GM23338 (cell line): ENCODE measurements at regions not wholly inside any gene's neighbourhood (a gene's known extent, or its start where the extent isn't known, plus 50 kb on each side); places are given as distances from the start of the nearest gene placed in this dataset.

Experiments used
- ATAC-seq: fragments of 200-7000 bp; cut with Tn5 transposase; 3 replicates; pipeline ENCODE4 v1.9.1; 2020
- DNase-seq: peaks from one replicate; pipeline ENCODE4 v3.0.0-alpha.2; 2015; ENCODE audit warnings: low spot score
- H2AFZ ChIP-seq: fragments of 200-600 bp; sonication (generic); 2 replicates; pipeline ENCODE4 v1.8.0; 2016; ENCODE audit warnings: antibody characterized with exemption, mild to moderate bottlenecking, moderate library complexity
- H3F3A ChIP-seq: fragments of 200-600 bp; sonication (generic); replicated peaks from 2 replicates; pipeline ENCODE4 v1.8.0; 2017; ENCODE audit warnings: antibody characterized with exemption, mixed run types, low read depth
- H3K27ac ChIP-seq: fragments of 200-600 bp; sonication (generic); 2 replicates; pipeline ENCODE4 v1.6.1; 2016; ENCODE audit warnings: low read depth
- H3K27me3 ChIP-seq: fragments of 200-600 bp; sonication (generic); 2 replicates; pipeline ENCODE4 v1.8.0; 2016; ENCODE audit warnings: mild to moderate bottlenecking, mixed run types, moderate library complexity; ENCODE audit not compliant: insufficient read depth
- H3K36me3 ChIP-seq: fragments of 200-600 bp; sonication (generic); 2 replicates; pipeline ENCODE4 v1.8.0; 2016; ENCODE audit warnings: mild to moderate bottlenecking; ENCODE audit not compliant: insufficient read depth
- H3K4me1 ChIP-seq: fragments of 200-600 bp; sonication (generic); 2 replicates; pipeline ENCODE4 v1.8.0; 2016; ENCODE audit warnings: mild to moderate bottlenecking, moderate library complexity; ENCODE audit not compliant: insufficient read depth
- H3K4me2 ChIP-seq: fragments of 200-600 bp; sonication (generic); 2 replicates; pipeline ENCODE4 v1.7.1; 2017; ENCODE audit warnings: mixed run types
- H3K4me3 ChIP-seq: fragments of 200-600 bp; sonication (generic); 2 replicates; pipeline ENCODE4 v1.6.1; 2016; ENCODE audit warnings: mixed run types
- H3K79me2 ChIP-seq: fragments of 200-600 bp; sonication (generic); replicated peaks from 2 replicates; pipeline ENCODE4 v1.8.0; 2017; ENCODE audit warnings: mild to moderate bottlenecking; ENCODE audit not compliant: insufficient read depth
- H3K9me2 ChIP-seq: fragments of 200-600 bp; sonication (generic); 2 replicates; pipeline ENCODE4 v1.8.0; 2017; ENCODE audit not compliant: insufficient read depth
- H4K20me1 ChIP-seq: fragments of 200-600 bp; sonication (generic); replicated peaks from 2 replicates; pipeline ENCODE4 v1.8.0; 2017; ENCODE audit warnings: mild to moderate bottlenecking; ENCODE audit not compliant: insufficient read depth
- H3K27ac Mint-ChIP-seq: 2 replicates; pipeline ENCODE4 v1.8.0; 2020; ENCODE audit warnings: inconsistent platforms, mild to moderate bottlenecking, moderate library complexity, mixed read lengths
- H3K27me3 Mint-ChIP-seq: 3 replicates; pipeline ENCODE4 v1.8.0; 2022; ENCODE audit warnings: low read depth, mild to moderate bottlenecking, moderate library complexity, mixed read lengths, inconsistent platforms; ENCODE audit not compliant: insufficient read depth, poor library complexity
- H3K36me3 Mint-ChIP-seq: 3 replicates; pipeline ENCODE4 v1.8.0; 2021; ENCODE audit warnings: low read depth, mild to moderate bottlenecking, inconsistent platforms, moderate library complexity, mixed read lengths
- H3K4me1 Mint-ChIP-seq: 3 replicates; pipeline ENCODE4 v1.8.0; 2020; ENCODE audit warnings: mild to moderate bottlenecking, inconsistent platforms, mixed read lengths
- H3K4me3 Mint-ChIP-seq: 3 replicates; pipeline ENCODE4 v1.8.0; 2021; ENCODE audit warnings: moderate library complexity, mild to moderate bottlenecking, inconsistent platforms, mixed read lengths
- H3K9me3 Mint-ChIP-seq: 3 replicates; pipeline ENCODE4 v1.8.0; 2020; ENCODE audit warnings: moderate library complexity, mild to moderate bottlenecking, inconsistent platforms, mixed read lengths
- CREB1 ChIP-seq: fragments of 250-450 bp; sonication (Bioruptor Pico); IDR thresholded peaks from 2 replicates; pipeline ENCODE4 v1.5.0; 2020; ENCODE audit warnings: low read depth, mild to moderate bottlenecking, moderate library complexity
- CTCF ChIP-seq, 2 experiments: fragments of 200-600 bp in 1 of 2; sonication (generic) in 1 of 2; conservative IDR thresholded peaks; 2 replicates each; pipeline versions ENCODE4 v1.5.1 to v1.6.1; 2016 to 2017; ENCODE audit warnings: antibody characterized with exemption in 2 of 2, low read depth in 2 of 2, mild to moderate bottlenecking in 2 of 2, moderate library complexity in 1 of 2
- ETS1 ChIP-seq: IDR thresholded peaks from 2 replicates; pipeline ENCODE4 v1.6.1; 2016; ENCODE audit warnings: antibody characterized with exemption
- EZH2 ChIP-seq: fragments of 200-600 bp; sonication (generic); IDR thresholded peaks from one replicate; pipeline ENCODE4 v1.8.0; 2017; ENCODE audit warnings: antibody characterized with exemption, mild to moderate bottlenecking, low read depth; ENCODE audit not compliant: unreplicated experiment
- EZH2phosphoT487 ChIP-seq: fragments of 200-600 bp; sonication (generic); IDR thresholded peaks from one replicate; pipeline ENCODE4 v1.8.1; 2018; ENCODE audit warnings: antibody characterized with exemption; ENCODE audit not compliant: unreplicated experiment
- JUNB ChIP-seq: IDR thresholded peaks from one replicate; pipeline ENCODE4 v1.6.1; 2016; ENCODE audit warnings: antibody characterized with exemption; ENCODE audit not compliant: unreplicated experiment
- NANOG ChIP-seq: IDR thresholded peaks from 2 replicates; pipeline ENCODE4 v1.6.1; 2016; ENCODE audit warnings: antibody characterized with exemption, borderline replicate concordance
- POLR2AphosphoS5 ChIP-seq: IDR thresholded peaks from 2 replicates; pipeline ENCODE4 v1.6.1; 2016; ENCODE audit warnings: antibody characterized with exemption, low read depth
- REST ChIP-seq: IDR thresholded peaks from one replicate; pipeline ENCODE4 v1.6.1; 2018; ENCODE audit warnings: antibody characterized with exemption; ENCODE audit not compliant: unreplicated experiment
- STAT1 ChIP-seq: IDR thresholded peaks from one replicate; pipeline ENCODE4 v1.6.1; 2016; ENCODE audit warnings: antibody characterized with exemption; ENCODE audit not compliant: unreplicated experiment
- ZNF114 ChIP-seq: fragments of 250-450 bp; sonication (Bioruptor Pico); IDR thresholded peaks from 2 replicates; pipeline ENCODE4 v1.5.0; 2020; ENCODE audit warnings: mild to moderate bottlenecking, moderate library complexity
- ZNF331 ChIP-seq: fragments of 250-450 bp; sonication (Bioruptor Pico); IDR thresholded peaks from 2 replicates; pipeline ENCODE4 v1.5.0; 2020; ENCODE audit warnings: low read depth, mild to moderate bottlenecking, moderate library complexity
- ZNF462 ChIP-seq: fragments of 250-450 bp; sonication (Bioruptor Pico); IDR thresholded peaks from 2 replicates; pipeline ENCODE4 v1.5.0; 2020; ENCODE audit warnings: mild to moderate bottlenecking, moderate library complexity

- no peaks in the 10 kb centered on the region for H3K4me1 ChIP-seq
- Mint-ChIP-seq H3K4me1 (peaks cover 9% of the 10 kb centered on the region), H3K9me3 (no peaks in the 10 kb centered on the region), H3K36me3 (no peaks in the 10 kb centered on the region), H3K27me3 (no peaks in the 10 kb centered on the region), H3K27ac (no peak overlapping the region), H3K4me3 (no peak overlapping the region)
- peaks cover 8% of the 10 kb centered on the region for H3K9me2 ChIP-seq
- no peak overlapping the region for H2AFZ ChIP-seq
- no peak overlapping the region for H3K27ac ChIP-seq
- ATAC-seq (no peak), DNase-seq (no peak)
- TF ChIP-seq EZH2phosphoT487 (no peak), ETS1 (no peak), REST (no peak), NANOG (no peak), ZNF331 (CRISPR knock-in tag) (no peak), CREB1 (CRISPR knock-in tag) (no peak), CTCF (conservative IDR thresholded peaks at IDR 0.05; ENCODE audit: low read depth in 2 of 2) (no peak), JUNB (no peak), ZNF462 (CRISPR knock-in tag) (no peak), EZH2 (no peak), ZNF114 (no peak), STAT1 (no peak), POLR2AphosphoS5 (no peak)
- no peak overlapping the region for H3K4me3 ChIP-seq
- H3K36me3 ChIP-seq = no peaks in the 10 kb centered on the region
- H3K79me2 ChIP-seq = no peaks in the 10 kb centered on the region
- no peaks in the 10 kb centered on the region for H3K27me3 ChIP-seq
- no peaks in the 10 kb centered on the region for H3F3A ChIP-seq
- no peak overlapping the region for H3K4me2 ChIP-seq
- no peaks in the 10 kb centered on the region for H4K20me1 ChIP-seq
Measured at GRCh38 chr20:16191496-16191895, 381.8 kb downstream of the KIF16B start.
